Epithelial cell of esophagus (primary cell): ENCODE measurements at regions not wholly inside any gene's neighbourhood (a gene's known extent, or its start where the extent isn't known, plus 50 kb on each side); places are given as distances from the start of the nearest gene placed in this dataset.
A peak's percentile ranks its signal among the peaks of the same experiment; 100 is the strongest.

Source experiments
- DNase-seq: peaks from one replicate; pipeline ENCODE4 v3.0.0; 2010; ENCODE audit warnings: low read depth
- H3K4me3 ChIP-seq: 2 replicates; pipeline ENCODE4 v1.5.1; 2011; ENCODE audit warnings: mild to moderate bottlenecking, low read length, control low read depth
- TF ChIP-seq, protein P1 (sequence below): IDR thresholded peaks from 2 replicates; pipeline ENCODE4 v1.5.1; 2011; ENCODE audit warnings: low read depth, mild to moderate bottlenecking, low read length, control low read depth, inconsistent platforms; ENCODE audit not compliant: insufficient read depth; ENCODE audit errors: missing control alignments

DNA sequence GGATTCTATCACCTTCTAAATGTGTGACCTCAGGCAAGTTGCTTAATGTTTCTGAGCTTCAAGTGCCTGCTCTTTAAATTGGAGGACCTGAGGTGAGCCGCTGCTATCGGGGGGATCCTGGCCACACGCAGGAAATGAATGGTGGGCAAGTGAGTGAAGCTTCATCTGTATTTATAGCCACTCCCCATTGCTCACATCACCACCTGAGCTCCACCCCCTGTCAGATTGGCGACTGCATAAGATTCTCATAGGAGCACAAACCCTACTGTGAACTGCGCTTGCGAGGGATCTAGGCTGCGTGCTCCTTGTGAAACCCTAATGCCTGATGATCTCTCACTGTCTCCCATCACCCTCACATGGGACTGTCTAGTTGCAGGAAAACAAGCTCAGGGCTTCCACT is 158.6 kb upstream of the CCND2 start:
- no peak overlapping the region for H3K4me3 ChIP-seq
- TF ChIP-seq, protein P1, sequence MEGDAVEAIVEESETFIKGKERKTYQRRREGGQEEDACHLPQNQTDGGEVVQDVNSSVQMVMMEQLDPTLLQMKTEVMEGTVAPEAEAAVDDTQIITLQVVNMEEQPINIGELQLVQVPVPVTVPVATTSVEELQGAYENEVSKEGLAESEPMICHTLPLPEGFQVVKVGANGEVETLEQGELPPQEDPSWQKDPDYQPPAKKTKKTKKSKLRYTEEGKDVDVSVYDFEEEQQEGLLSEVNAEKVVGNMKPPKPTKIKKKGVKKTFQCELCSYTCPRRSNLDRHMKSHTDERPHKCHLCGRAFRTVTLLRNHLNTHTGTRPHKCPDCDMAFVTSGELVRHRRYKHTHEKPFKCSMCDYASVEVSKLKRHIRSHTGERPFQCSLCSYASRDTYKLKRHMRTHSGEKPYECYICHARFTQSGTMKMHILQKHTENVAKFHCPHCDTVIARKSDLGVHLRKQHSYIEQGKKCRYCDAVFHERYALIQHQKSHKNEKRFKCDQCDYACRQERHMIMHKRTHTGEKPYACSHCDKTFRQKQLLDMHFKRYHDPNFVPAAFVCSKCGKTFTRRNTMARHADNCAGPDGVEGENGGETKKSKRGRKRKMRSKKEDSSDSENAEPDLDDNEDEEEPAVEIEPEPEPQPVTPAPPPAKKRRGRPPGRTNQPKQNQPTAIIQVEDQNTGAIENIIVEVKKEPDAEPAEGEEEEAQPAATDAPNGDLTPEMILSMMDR, result no peak
- no peak for DNase-seq

DNA sequence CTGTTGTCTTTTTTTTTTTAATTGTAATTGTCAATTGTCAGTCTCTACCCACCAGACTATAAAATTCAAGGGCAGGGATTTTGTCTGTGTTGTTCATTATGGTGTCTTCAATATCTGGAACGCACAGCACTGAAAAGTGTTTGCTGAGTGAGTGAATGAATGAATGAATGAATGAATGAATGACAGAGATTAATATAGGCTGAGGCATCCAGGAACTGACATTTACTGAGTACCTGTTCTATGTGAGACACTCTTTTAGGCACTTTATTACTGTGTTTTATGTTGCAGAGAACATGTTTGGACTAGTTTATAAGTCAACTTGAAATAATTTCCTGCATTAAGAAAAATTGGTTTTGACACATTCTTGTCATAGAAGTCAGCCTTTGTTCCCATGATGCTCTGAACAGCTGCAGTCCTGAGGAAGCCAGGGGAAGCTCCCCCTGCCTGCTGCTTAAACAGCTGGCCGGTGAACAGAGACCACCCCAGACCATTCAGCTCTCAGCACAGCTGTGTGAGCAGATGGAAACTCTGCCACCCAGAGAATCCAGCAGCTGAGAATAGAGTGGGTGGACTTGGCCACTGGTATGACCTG is 160.7 kb upstream of the CCND2 start:
- H3K4me3 ChIP-seq, result no peak overlapping the region
- TF ChIP-seq, protein P1, result no peak
- DNase-seq, result peak; percentile 65

DNA sequence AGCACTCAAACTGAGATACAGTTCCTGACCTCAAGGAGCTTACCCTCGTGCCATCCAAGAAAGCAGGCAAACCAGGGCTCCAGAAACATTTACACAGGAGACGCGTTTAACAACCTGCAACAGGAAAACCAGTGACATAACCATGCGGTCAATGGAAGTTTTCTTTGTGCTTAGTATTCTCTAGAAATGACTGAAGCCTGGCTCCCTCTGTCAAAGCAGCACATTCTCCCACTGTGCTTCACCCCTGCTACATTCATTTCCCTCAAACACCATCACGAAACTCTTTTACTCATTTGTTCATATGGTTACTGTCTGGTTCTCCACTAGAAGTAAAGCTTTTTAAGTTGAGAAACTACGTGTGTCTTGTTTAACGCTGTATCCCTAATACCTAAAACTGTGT is 161.3 kb upstream of the CCND2 start:
- H3K4me3 ChIP-seq, result no peak overlapping the region

DNA sequence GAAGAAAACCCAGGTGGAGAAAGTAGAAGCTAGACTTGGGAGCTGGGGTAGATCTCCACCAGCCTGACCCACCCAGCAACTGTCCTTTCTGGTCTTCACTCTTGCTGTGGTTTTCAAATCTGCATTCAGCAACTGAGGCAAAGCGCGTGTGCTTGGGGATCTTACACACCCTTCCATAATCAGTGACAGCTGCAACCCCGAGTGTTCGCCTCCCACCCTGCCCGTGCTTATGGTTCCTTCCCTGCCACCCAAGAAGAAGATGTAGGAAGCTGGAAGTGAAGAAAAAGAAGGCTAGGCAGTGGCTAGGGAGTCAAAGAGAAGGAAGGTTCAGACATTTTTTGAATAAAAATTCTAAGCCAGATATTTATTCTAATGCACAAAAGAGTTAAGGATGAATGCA is 162.6 kb upstream of the CCND2 start:
- no peak overlapping the region for H3K4me3 ChIP-seq
- TF ChIP-seq, protein P1, result no peak

More for the DNA sequence above, 161.3 kb upstream of the CCND2 start:
- TF ChIP-seq, protein P1, result no peak
- no peak for DNase-seq

DNA sequence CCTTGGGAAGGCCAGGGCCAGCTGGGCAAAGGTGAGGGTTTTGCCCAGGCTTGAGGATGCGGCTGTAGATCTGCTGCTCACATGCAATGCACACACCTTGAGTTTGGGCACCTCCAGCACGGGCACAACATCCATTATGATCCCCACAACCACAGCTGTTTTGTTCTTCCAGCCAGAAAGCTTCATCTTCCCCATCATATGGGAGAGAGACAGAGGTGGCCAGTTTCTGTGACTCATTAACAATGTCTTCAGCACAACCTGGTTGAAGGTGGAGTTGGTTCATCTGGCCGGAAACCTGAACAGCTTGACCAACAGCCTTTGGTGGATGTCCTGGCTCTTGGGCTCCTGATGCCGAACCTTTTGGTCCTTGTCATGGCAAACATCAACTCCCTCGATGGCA is 163.7 kb upstream of the CCND2 start:
- TF ChIP-seq, protein P1, result no peak
- H3K4me3 ChIP-seq, result no peak overlapping the region
- DNase-seq, result no peak

More for the DNA sequence above, 162.6 kb upstream of the CCND2 start:
- no peak for DNase-seq

DNA sequence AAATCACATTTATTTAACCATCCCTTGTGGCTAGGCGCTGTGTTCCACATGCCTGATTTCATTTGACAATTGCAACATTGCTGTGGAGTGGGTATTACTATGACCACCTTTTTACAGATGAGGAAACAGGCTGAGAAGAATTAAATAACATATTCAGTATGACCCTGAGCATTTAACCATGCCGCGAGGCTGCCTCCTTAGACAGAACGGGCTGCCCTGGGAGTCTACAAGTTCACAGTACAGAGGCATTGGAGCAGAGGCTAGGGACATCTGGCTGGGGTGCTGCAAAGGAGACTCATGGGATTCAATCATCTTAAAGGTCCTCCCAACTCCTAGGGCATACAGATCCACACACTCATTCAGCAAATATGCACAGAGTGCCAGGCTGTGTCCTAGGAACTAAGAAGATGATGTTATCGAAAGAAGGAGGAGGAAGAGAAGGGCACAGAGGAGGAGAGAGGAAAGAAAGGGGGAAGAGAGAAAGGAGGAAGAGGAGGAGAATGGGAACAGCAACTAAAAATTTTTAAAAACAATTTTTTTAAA is 164.7 kb upstream of the CCND2 start:
- H3K4me3 ChIP-seq, result no peak overlapping the region
- DNase-seq, result peak; percentile 61
- TF ChIP-seq, protein P1, result no peak
